Neuronal stem cell (in vitro differentiated cells): ENCODE measurements at regions not wholly inside any gene's neighbourhood (a gene's known extent, or its start where the extent isn't known, plus 50 kb on each side); places are given as distances from the start of the nearest gene placed in this dataset.

Experiments
- DNase-seq: peaks from one replicate; pipeline ENCODE4 v3.0.0-alpha.2; 2013; ENCODE audit warnings: low spot score
- H2AFZ ChIP-seq: one replicate; pipeline ENCODE4 v1.6.1; 2013; ENCODE audit warnings: mild to moderate bottlenecking, low read length, inconsistent platforms
- H2AK5ac ChIP-seq: 2 replicates; pipeline ENCODE4 v1.6.1; 2013; ENCODE audit warnings: low read depth, mild to moderate bottlenecking, inconsistent platforms, low read length, moderate library complexity, mixed read lengths
- H2BK120ac ChIP-seq: 2 replicates; pipeline ENCODE4 v1.6.1; 2013; ENCODE audit warnings: low read depth, mild to moderate bottlenecking, inconsistent platforms, low read length, moderate library complexity, mixed read lengths
- H2BK12ac ChIP-seq: one replicate; pipeline ENCODE4 v1.6.1; 2013; ENCODE audit warnings: low read length, inconsistent platforms
- H2BK15ac ChIP-seq: 2 replicates; pipeline ENCODE4 v1.6.1; 2013; ENCODE audit warnings: mild to moderate bottlenecking, low read length, inconsistent platforms, mixed read lengths
- H2BK5ac ChIP-seq: one replicate; pipeline ENCODE4 v1.6.1; 2013; ENCODE audit warnings: inconsistent platforms, mild to moderate bottlenecking, low read length, moderate library complexity
- H3K14ac ChIP-seq: one replicate; pipeline ENCODE4 v1.6.1; 2013; ENCODE audit warnings: low read length, inconsistent platforms
- H3K18ac ChIP-seq: 2 replicates; pipeline ENCODE4 v1.6.1; 2013; ENCODE audit warnings: low read length, inconsistent platforms
- H3K23ac ChIP-seq: 2 replicates; pipeline ENCODE4 v1.6.1; 2013; ENCODE audit warnings: low read depth, mild to moderate bottlenecking, mixed read lengths, low read length, inconsistent platforms; ENCODE audit not compliant: poor library complexity
- H3K27ac ChIP-seq: replicated peaks from 3 replicates; pipeline ENCODE4 v1.5.1; 2013; ENCODE audit warnings: low read length, inconsistent platforms
- H3K27me3 ChIP-seq, 3 experiments: 2 replicates each; pipeline ENCODE4 v1.6.1; 2013; ENCODE audit warnings: low read length in 3 of 3, mild to moderate bottlenecking in 2 of 3, inconsistent platforms in 1 of 3, low read depth in 1 of 3, mixed read lengths in 1 of 3, moderate library complexity in 1 of 3; ENCODE audit not compliant: control insufficient read depth in 3 of 3, insufficient read depth in 3 of 3
- H3K36me3 ChIP-seq, 2 donors: replicated peaks in 1 of 2; 2 replicates each; pipeline ENCODE4 v1.6.1; 2013; ENCODE audit warnings: low read length in 2 of 2; ENCODE audit not compliant: control insufficient read depth in 2 of 2, insufficient read depth in 2 of 2
- H3K4ac ChIP-seq: 2 replicates; pipeline ENCODE4 v1.6.1; 2013; ENCODE audit warnings: inconsistent platforms, mild to moderate bottlenecking, low read length, moderate library complexity
- H3K4me1 ChIP-seq, 2 donors: 1 replicate in 1 of 2; 2 replicates in 1 of 2; pipeline ENCODE4 v1.6.1; 2013; ENCODE audit warnings: low read length in 2 of 2, low read depth in 1 of 2; ENCODE audit not compliant: control insufficient read depth in 2 of 2, insufficient read depth in 1 of 2
- H3K4me2 ChIP-seq: one replicate; pipeline ENCODE4 v1.6.1; 2013; ENCODE audit warnings: mild to moderate bottlenecking, low read length, inconsistent platforms; ENCODE audit not compliant: insufficient read depth, poor library complexity, severe bottlenecking
- H3K4me3 ChIP-seq, 2 donors: 2 replicates each; pipeline ENCODE4 v1.5.1; 2013; ENCODE audit warnings: low read length in 2 of 2, mild to moderate bottlenecking in 2 of 2, inconsistent platforms in 1 of 2, moderate library complexity in 1 of 2
- H3K79me1 ChIP-seq: one replicate; pipeline ENCODE4 v1.6.1; 2013; ENCODE audit warnings: low read depth, mild to moderate bottlenecking, inconsistent platforms, low read length, moderate library complexity
- H3K9ac ChIP-seq: one replicate; pipeline ENCODE4 v1.6.1; 2013; ENCODE audit warnings: mild to moderate bottlenecking, low read depth, low read length, inconsistent platforms; ENCODE audit not compliant: poor library complexity
- H3K9me3 ChIP-seq, 2 donors: replicated peaks in 1 of 2; 2 replicates each; pipeline versions ENCODE3 to v1.6.1; 2013; ENCODE audit warnings: low read length in 2 of 2, mild to moderate bottlenecking in 2 of 2, inconsistent platforms in 1 of 2, low read depth in 1 of 2, mixed read lengths in 1 of 2, moderate library complexity in 1 of 2; ENCODE audit not compliant: control insufficient read depth in 2 of 2, insufficient read depth in 1 of 2
- H4K8ac ChIP-seq: one replicate; pipeline ENCODE4 v1.6.1; 2013; ENCODE audit warnings: low read depth, mild to moderate bottlenecking, inconsistent platforms, low read length, moderate library complexity
- H4K91ac ChIP-seq: one replicate; pipeline ENCODE4 v1.6.1; 2013; ENCODE audit warnings: low read length, low read depth, mild to moderate bottlenecking, inconsistent platforms; ENCODE audit not compliant: poor library complexity
- WGBS, 2 donors: extraction: QIAGEN DNeasy Blood & Tissue Kit; methylation state at CpG; one replicate each; pipeline ENCODE4 v1.1.7; 2013; ENCODE audit warnings: missing lambda C conversion rate in 2 of 2, mixed read lengths in 1 of 2; ENCODE audit not compliant: insufficient read length in 2 of 2, insufficient replicate concordance in 1 of 2; ENCODE audit errors: extremely low coverage in 2 of 2; 5-methylcytosine and 5-hydroxymethylcytosine counted together

DNA sequence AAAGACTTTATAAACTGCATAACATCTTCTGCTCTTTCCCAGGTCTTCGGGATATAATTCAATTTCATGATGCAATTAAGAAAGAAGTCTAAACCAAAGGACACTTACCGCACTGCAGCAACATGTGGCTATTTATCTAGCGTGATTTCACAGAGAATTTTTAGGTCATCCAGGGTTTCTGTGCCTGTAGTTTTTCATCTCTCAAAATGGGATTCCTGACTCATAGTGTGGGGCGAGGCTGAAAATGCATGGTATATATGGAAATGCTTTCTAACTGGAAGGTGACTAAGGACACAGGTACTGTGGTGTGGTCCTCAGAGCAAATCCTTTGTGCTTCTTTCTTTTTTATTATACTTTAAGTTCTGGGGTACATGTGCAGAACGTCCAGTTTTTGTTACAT lies 557.7 kb upstream of the KLF4 start:
- H3K4me2 ChIP-seq = no peak overlapping the region
- H2BK12ac ChIP-seq = no peak overlapping the region
- H3K9ac ChIP-seq = no peak overlapping the region
- no peaks in the 10 kb centered on the region for H3K27me3 ChIP-seq
- H2BK5ac ChIP-seq = no peak overlapping the region
- H3K4me1 ChIP-seq = peaks cover 0 to 5% of the 10 kb centered on the region in 2 donors
- no peaks in the 10 kb centered on the region for H3K79me1 ChIP-seq
- H2BK15ac ChIP-seq = no peak overlapping the region
- no peak overlapping the region for H3K18ac ChIP-seq
- no CpG with 5 or more reads among the region's 5 CpGs for WGBS, 2 donors
- H3K36me3 ChIP-seq = no peaks in the 10 kb centered on the region
- no peak overlapping the region for H3K4ac ChIP-seq
- H4K91ac ChIP-seq = no peak overlapping the region
- no peak overlapping the region for H3K4me3 ChIP-seq
- no peak overlapping the region for H4K8ac ChIP-seq
- H3K23ac ChIP-seq = no peak overlapping the region
- no peak overlapping the region for H3K14ac ChIP-seq
- peaks cover 0 to 2% of the 10 kb centered on the region in 2 donors for H3K9me3 ChIP-seq
- no peak overlapping the region for H2BK120ac ChIP-seq
- H2AFZ ChIP-seq = no peak overlapping the region
- no peak overlapping the region for H2AK5ac ChIP-seq
- H3K27ac ChIP-seq = no peak overlapping the region
- DNase-seq = no peak

DNA sequence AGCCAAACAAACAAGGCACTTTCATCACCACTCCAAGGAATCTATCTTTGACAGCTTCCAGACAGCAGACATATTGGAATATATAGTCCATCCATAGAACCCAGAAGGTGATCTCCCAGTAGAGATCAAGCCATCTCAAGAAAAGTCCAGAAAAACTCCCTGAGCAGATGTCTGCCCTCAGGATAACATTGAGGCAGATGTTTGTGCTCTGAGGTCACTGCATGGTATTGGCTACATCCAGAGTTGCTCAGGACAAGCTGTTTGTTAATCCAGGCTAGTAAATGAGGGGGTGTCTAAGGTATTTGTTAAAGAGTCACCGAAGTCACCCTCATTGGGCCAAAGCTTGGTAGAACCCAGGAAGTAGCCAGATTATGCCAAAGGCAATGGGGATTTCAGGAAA lies 556.3 kb upstream of the KLF4 start:
- no peaks in the 10 kb centered on the region for H3K27me3 ChIP-seq
- no peak overlapping the region for H2BK15ac ChIP-seq
- H3K4me3 ChIP-seq = no peak overlapping the region
- H3K14ac ChIP-seq = no peak overlapping the region
- H2BK120ac ChIP-seq = no peak overlapping the region
- H3K23ac ChIP-seq = no peak overlapping the region
- H3K4me2 ChIP-seq = no peak overlapping the region
- no peak overlapping the region for H2AK5ac ChIP-seq
- H3K9ac ChIP-seq = no peak overlapping the region
- no peak overlapping the region for H4K91ac ChIP-seq
- no peaks in the 10 kb centered on the region for H3K79me1 ChIP-seq
- H2BK12ac ChIP-seq = no peak overlapping the region
- no peak for DNase-seq
- H3K36me3 ChIP-seq = no peaks in the 10 kb centered on the region
- H4K8ac ChIP-seq = no peak overlapping the region
- H3K18ac ChIP-seq = no peak overlapping the region
- WGBS, 2 donors = no CpG with 5 or more reads among the region's 1 CpG
- H3K9me3 ChIP-seq = peaks cover 0 to 2% of the 10 kb centered on the region in 2 donors
- no peak overlapping the region for H3K27ac ChIP-seq
- no peaks in the 10 kb centered on the region for H3K4me1 ChIP-seq
- H2AFZ ChIP-seq = no peak overlapping the region
- H2BK5ac ChIP-seq = no peak overlapping the region
- H3K4ac ChIP-seq = no peak overlapping the region

DNA sequence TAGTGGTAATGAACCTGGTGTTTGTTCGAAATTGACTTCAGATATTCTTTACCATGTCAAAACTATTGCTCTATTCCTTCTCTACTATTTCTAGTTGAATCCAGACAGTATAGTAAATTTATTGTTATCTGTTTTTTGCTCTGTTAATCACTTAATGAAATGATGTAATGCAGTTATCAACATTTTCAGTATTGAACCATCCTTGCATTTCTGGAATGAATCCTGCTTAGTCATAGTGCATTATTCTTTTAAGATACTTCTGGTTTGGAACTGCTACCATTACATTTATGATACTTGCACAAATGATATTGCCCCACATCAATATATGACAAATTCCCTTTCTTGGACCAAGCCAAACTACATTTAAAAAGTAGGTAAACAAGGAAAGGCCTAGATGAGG lies 554.0 kb upstream of the KLF4 start:
- Histone ChIP-seq H4K91ac (no peak overlapping the region), H2BK12ac (no peak overlapping the region), H2BK15ac (no peak overlapping the region), H2BK5ac (no peak overlapping the region), H3K27ac (no peak overlapping the region), H4K8ac (no peak overlapping the region), H3K4me2 (no peak overlapping the region), H3K14ac (no peak overlapping the region), H3K9ac (no peak overlapping the region), H3K23ac (no peak overlapping the region), H2AFZ (no peak overlapping the region), H3K4me1 (no peaks in the 10 kb centered on the region), H3K18ac (no peak overlapping the region), H2AK5ac (no peak overlapping the region), H2BK120ac (no peak overlapping the region), H3K4me3 (no peak overlapping the region), H3K36me3 (no peaks in the 10 kb centered on the region), H3K79me1 (no peaks in the 10 kb centered on the region), H3K4ac (no peak overlapping the region), H3K9me3 (peaks cover 0 to 2% of the 10 kb centered on the region in 2 donors), H3K27me3 (no peaks in the 10 kb centered on the region)
- no peak for DNase-seq
- no CpG with 5 or more reads among the region's 1 CpG for whole genome bisulfite sequencing, 2 donors

- no peak for DNase-seq
- Histone ChIP-seq H3K4me3 (no peak overlapping the region), H4K91ac (no peak overlapping the region), H3K23ac (no peak overlapping the region), H2BK15ac (no peak overlapping the region), H2AK5ac (no peak overlapping the region), H2AFZ (no peak overlapping the region), H3K27me3 (no peaks in the 10 kb centered on the region), H3K4ac (no peak overlapping the region), H3K36me3 (no peaks in the 10 kb centered on the region), H2BK12ac (no peak overlapping the region), H3K4me1 (no peaks in the 10 kb centered on the region), H3K18ac (no peak overlapping the region), H2BK120ac (no peak overlapping the region), H3K9ac (no peak overlapping the region), H2BK5ac (no peak overlapping the region), H4K8ac (no peak overlapping the region), H3K4me2 (no peak overlapping the region), H3K9me3 (peaks cover 0 to 2% of the 10 kb centered on the region in 2 donors), H3K27ac (no peak overlapping the region), H3K14ac (no peak overlapping the region), H3K79me1 (no peaks in the 10 kb centered on the region)
- WGBS, 2 donors = no CpG with 5 or more reads among the region's 1 CpG
Measured at GRCh38 chr9:108041551-108041950, 552.0 kb upstream of the KLF4 start.
